ENCODE measurements at regions not wholly inside any gene's neighbourhood (a gene's known extent, or its start where the extent isn't known, plus 50 kb on each side); places are given as distances from the start of the nearest gene placed in this dataset.

DNA sequence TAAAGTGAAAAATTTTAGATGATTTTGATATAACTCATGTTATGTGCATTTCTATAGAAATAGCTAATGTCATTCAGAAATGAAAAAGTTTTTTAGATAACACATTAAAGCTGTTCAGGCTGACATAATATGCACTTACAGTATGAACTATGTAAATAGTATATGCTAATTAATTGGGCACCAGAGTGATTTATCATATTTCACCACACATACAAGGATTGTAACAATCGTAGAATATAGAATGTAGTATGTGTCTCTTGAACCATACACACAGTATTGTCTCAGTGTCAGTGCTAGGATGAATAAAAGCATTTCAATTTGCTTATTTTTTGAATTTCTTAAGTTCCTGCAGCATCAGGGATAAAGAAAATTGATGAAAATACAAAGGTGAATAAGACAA is 710.0 kb downstream of the OTOL1 start:
- no peaks in the 10 kb centered on the region for H3K9me3 Mint-ChIP-seq
- no peak for DNase-seq (ENCODE audit: low spot score in 2 of 2, unreplicated experiment in 2 of 2)
- H3K27ac Mint-ChIP-seq = no peak overlapping the region
- H3K4me3 Mint-ChIP-seq = no peak overlapping the region
- no peak for TF ChIP-seq CTCF (IDR thresholded peaks at IDR 0.05; ENCODE audit: unreplicated experiment)
- H3K36me3 Mint-ChIP-seq = no peaks in the 10 kb centered on the region
- no peaks in the 10 kb centered on the region for H3K4me1 Mint-ChIP-seq
- H3K27me3 Mint-ChIP-seq (ENCODE audit: low read depth) = no peaks in the 10 kb centered on the region

GRCh38 chr3:162211470-162211869 is 714.9 kb downstream of the OTOL1 start:
- Mint-ChIP-seq H3K27ac (no peak overlapping the region), H3K9me3 (no peaks in the 10 kb centered on the region), H3K27me3 (ENCODE audit: low read depth) (no peaks in the 10 kb centered on the region), H3K4me1 (no peaks in the 10 kb centered on the region), H3K4me3 (no peak overlapping the region), H3K36me3 (no peaks in the 10 kb centered on the region)
- no peak for DNase-seq (ENCODE audit: low spot score in 2 of 2, unreplicated experiment in 2 of 2)
- no peak for TF ChIP-seq CTCF (IDR thresholded peaks at IDR 0.05; ENCODE audit: unreplicated experiment)

- Mint-ChIP-seq H3K36me3 (no peaks in the 10 kb centered on the region), H3K4me1 (peaks cover 4% of the 10 kb centered on the region), H3K27ac (no peak overlapping the region), H3K27me3 (ENCODE audit: low read depth) (no peaks in the 10 kb centered on the region), H3K9me3 (no peaks in the 10 kb centered on the region), H3K4me3 (no peak overlapping the region)
- no peak for DNase-seq (ENCODE audit: low spot score in 2 of 2, unreplicated experiment in 2 of 2)
- TF ChIP-seq CTCF (IDR thresholded peaks at IDR 0.05; ENCODE audit: unreplicated experiment) = no peak
Observed at GRCh38 chr3:162213196-162213595, 716.6 kb downstream of the OTOL1 start.

GRCh38 chr3:162213956-162214355 is 717.3 kb downstream of the OTOL1 start:
- no peaks in the 10 kb centered on the region for H3K9me3 Mint-ChIP-seq
- peaks cover 4% of the 10 kb centered on the region for H3K4me1 Mint-ChIP-seq
- H3K27ac Mint-ChIP-seq = no peak overlapping the region
- TF ChIP-seq CTCF (IDR thresholded peaks at IDR 0.05; ENCODE audit: unreplicated experiment) = no peak
- DNase-seq (ENCODE audit: low spot score in 2 of 2, unreplicated experiment in 2 of 2) = no peak
- no peaks in the 10 kb centered on the region for H3K36me3 Mint-ChIP-seq
- no peaks in the 10 kb centered on the region for H3K27me3 Mint-ChIP-seq (ENCODE audit: low read depth)
- no peak overlapping the region for H3K4me3 Mint-ChIP-seq

GRCh38 chr3:162217647-162218046 is 721.0 kb downstream of the OTOL1 start:
- peaks cover 7% of the 10 kb centered on the region for H3K4me1 Mint-ChIP-seq
- no peak for DNase-seq (ENCODE audit: low spot score in 2 of 2, unreplicated experiment in 2 of 2)
- no peak overlapping the region for H3K27ac Mint-ChIP-seq
- H3K9me3 Mint-ChIP-seq = no peaks in the 10 kb centered on the region
- TF ChIP-seq CTCF (IDR thresholded peaks at IDR 0.05; ENCODE audit: unreplicated experiment) = no peak
- no peaks in the 10 kb centered on the region for H3K27me3 Mint-ChIP-seq (ENCODE audit: low read depth)
- H3K4me3 Mint-ChIP-seq = no peak overlapping the region
- no peaks in the 10 kb centered on the region for H3K36me3 Mint-ChIP-seq

- no peak overlapping the region for H3K27ac Mint-ChIP-seq
- TF ChIP-seq CTCF (IDR thresholded peaks at IDR 0.05; ENCODE audit: unreplicated experiment) = no peak
- no peak overlapping the region for H3K4me3 Mint-ChIP-seq
- H3K27me3 Mint-ChIP-seq (ENCODE audit: low read depth) = no peaks in the 10 kb centered on the region
- peaks cover 7% of the 10 kb centered on the region for H3K4me1 Mint-ChIP-seq
- DNase-seq (ENCODE audit: low spot score in 2 of 2, unreplicated experiment in 2 of 2) = no peak
- no peaks in the 10 kb centered on the region for H3K9me3 Mint-ChIP-seq
- H3K36me3 Mint-ChIP-seq = no peaks in the 10 kb centered on the region
Observed at GRCh38 chr3:162218479-162218878, 721.9 kb downstream of the OTOL1 start.

Data from mesothelial cell of epicardium (in vitro differentiated cells).